BJ (cell line): ENCODE measurements at regions not wholly inside any gene's neighbourhood (a gene's known extent, or its start where the extent isn't known, plus 50 kb on each side); places are given as distances from the start of the nearest gene placed in this dataset.

Experiments used
- CTCF ChIA-PET: fragments of 350-600 bp; formaldehyde crosslinking; extraction: SDS; loops from one replicate; lab custom pipeline; 2021; ENCODE audit warnings: antibody characterized with exemption, inconsistent platforms; lab: Yijun Ruan, JAX
- POLR2A ChIA-PET: fragments of 300-600 bp; sonication (Branson Sonifier 250); formaldehyde crosslinking; extraction: SDS; loops from one replicate; lab custom pipeline; 2021; ENCODE audit warnings: antibody characterized with exemption; lab: Charles Lee
- DNase-seq: peaks from one replicate; pipeline ENCODE4 v3.0.0-alpha.2; 2011; ENCODE audit warnings: low read depth
- H3K27me3 ChIP-seq: 2 replicates; pipeline ENCODE4 v1.6.0; 2011; ENCODE audit warnings: low read length; ENCODE audit not compliant: control insufficient read depth, insufficient read depth
- H3K36me3 ChIP-seq: 2 replicates; pipeline ENCODE4 v1.5.1; 2011; ENCODE audit warnings: low read length; ENCODE audit not compliant: control insufficient read depth, insufficient read depth
- H3K4me3 ChIP-seq: 2 replicates; pipeline ENCODE4 v1.5.1; 2011; ENCODE audit warnings: low read depth, mild to moderate bottlenecking, control low read depth, low read length
- TF ChIP-seq, protein P1 (sequence below): IDR thresholded peaks from 2 replicates; pipeline ENCODE4 v1.5.1; 2011; ENCODE audit warnings: low read depth, mild to moderate bottlenecking, control low read depth, inconsistent platforms, low read length, moderate library complexity; ENCODE audit not compliant: insufficient read depth

- TF ChIP-seq, protein P1, sequence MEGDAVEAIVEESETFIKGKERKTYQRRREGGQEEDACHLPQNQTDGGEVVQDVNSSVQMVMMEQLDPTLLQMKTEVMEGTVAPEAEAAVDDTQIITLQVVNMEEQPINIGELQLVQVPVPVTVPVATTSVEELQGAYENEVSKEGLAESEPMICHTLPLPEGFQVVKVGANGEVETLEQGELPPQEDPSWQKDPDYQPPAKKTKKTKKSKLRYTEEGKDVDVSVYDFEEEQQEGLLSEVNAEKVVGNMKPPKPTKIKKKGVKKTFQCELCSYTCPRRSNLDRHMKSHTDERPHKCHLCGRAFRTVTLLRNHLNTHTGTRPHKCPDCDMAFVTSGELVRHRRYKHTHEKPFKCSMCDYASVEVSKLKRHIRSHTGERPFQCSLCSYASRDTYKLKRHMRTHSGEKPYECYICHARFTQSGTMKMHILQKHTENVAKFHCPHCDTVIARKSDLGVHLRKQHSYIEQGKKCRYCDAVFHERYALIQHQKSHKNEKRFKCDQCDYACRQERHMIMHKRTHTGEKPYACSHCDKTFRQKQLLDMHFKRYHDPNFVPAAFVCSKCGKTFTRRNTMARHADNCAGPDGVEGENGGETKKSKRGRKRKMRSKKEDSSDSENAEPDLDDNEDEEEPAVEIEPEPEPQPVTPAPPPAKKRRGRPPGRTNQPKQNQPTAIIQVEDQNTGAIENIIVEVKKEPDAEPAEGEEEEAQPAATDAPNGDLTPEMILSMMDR = no peak
- Histone ChIP-seq H3K4me3 (no peak overlapping the region), H3K36me3 (no peaks in the 10 kb centered on the region), H3K27me3 (no peaks in the 10 kb centered on the region)
- no peak for DNase-seq
- ChIA-PET POLR2A (no interaction called here), CTCF (no interaction called here)
These were observed 631.6 kb downstream of the PCDH18 start for GRCh38 chr4:136900696-136901095.

- no peaks in the 10 kb centered on the region for H3K36me3 ChIP-seq
- CTCF ChIA-PET = no interaction called here
- TF ChIP-seq, protein P1 = no peak
- no peaks in the 10 kb centered on the region for H3K27me3 ChIP-seq
- no peak overlapping the region for H3K4me3 ChIP-seq
- no peak for DNase-seq
- POLR2A ChIA-PET = no interaction called here
These were observed 633.6 kb downstream of the PCDH18 start for GRCh38 chr4:136898590-136899248.

DNA sequence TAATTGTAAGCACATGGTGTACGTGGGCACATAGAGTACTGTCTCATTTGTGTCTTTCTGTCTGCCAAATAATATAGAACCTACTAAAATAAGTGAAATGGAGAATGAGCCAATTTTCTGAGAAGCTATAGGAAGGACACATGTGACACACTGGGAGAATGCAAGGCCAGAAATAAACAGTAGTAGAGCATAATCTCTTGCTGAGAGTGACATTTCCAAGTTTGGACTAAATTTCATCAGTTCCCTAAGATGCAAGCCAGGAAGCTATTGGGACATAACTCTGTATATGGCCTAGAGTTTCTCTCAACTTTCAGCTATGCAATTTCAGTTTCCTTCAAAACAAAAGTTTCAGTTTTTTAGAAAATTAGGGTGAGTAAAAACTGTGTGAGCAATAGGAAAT is 638.7 kb downstream of the PCDH18 start:
- no peak for DNase-seq
- ChIA-PET CTCF (no interaction called here), POLR2A (no interaction called here)
- H3K36me3 ChIP-seq = no peaks in the 10 kb centered on the region
- no peaks in the 10 kb centered on the region for H3K27me3 ChIP-seq
- no peak overlapping the region for H3K4me3 ChIP-seq
- TF ChIP-seq, protein P1 = no peak

DNA sequence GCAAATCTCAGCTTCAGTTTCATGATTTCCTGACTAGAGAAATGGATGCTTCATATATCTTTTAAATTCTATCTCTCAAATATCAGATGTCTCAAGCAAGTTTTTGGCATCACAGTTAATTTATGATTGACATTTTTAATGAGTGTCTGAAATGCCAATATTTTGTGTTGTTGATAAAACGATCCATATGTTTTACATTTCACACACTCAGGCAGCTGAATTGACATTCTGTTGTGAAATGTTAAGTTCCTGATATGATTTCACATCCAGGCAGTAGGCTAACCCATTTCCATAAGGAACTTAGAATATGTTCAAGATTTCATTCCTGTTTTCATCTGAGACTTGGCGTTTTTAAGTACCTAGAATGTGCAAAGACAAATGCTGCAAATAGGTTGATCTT is 650.6 kb downstream of the PCDH18 start:
- TF ChIP-seq, protein P1 = no peak
- ChIA-PET CTCF (no interaction called here), POLR2A (no interaction called here)
- Histone ChIP-seq H3K36me3 (no peaks in the 10 kb centered on the region), H3K27me3 (no peaks in the 10 kb centered on the region), H3K4me3 (no peak overlapping the region)
- no peak for DNase-seq

DNA sequence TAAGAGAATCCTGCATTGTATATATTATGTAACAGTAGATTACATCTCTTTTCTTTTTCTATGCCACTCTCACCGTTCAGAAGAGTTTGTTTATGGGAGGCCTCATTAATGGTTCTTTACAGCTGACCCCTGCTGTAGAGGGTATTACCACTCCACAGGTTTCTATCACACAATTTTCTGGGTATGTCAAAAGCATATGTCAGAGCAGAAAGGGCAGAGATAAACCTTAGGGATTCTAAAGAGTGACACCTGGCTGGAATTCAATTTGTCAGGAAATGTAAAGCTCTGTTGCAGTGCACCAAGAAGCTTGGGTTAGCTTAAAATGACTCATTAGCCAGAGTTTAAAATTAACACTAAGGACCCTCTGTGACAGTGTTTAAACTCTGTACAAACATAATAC is 658.7 kb downstream of the PCDH18 start:
- ChIA-PET CTCF (interaction anchor here (1.0 to 1.3 kb wide), 2 partner anchors 9 to 18 kb away, joined by 3 to 4 read pairs; no protein-coding TSS in a partner anchor), POLR2A (no interaction called here)
- Histone ChIP-seq H3K4me3 (no peak overlapping the region), H3K27me3 (no peaks in the 10 kb centered on the region), H3K36me3 (no peaks in the 10 kb centered on the region)
- TF ChIP-seq, protein P1 = no peak
- DNase-seq = no peak
